Heart right ventricle (tissue), 16 donors: ENCODE measurements at regions not wholly inside any gene's neighbourhood (a gene's known extent, or its start where the extent isn't known, plus 50 kb on each side); places are given as distances from the start of the nearest gene placed in this dataset.

Experiments
- ATAC-seq, 8 donors: fragments of 200-7000 bp; cut with Tn5 transposase; one replicate each; pipeline ENCODE4 v1.9.1; 2020; ENCODE audit warnings: mild to moderate bottlenecking in 8 of 8, moderate library complexity in 8 of 8, moderate number of reproducible peaks in 1 of 8
- DNase-seq, 2 donors: peaks; one replicate each; pipeline ENCODE4 v3.0.0-alpha.2; 2020
- H3K27ac ChIP-seq, 10 donors: fragments of 200-600 bp; sonication (generic) in 2 of 10; one replicate each; pipeline versions ENCODE4 v1.5.0 to v1.8.0; 2020 to 2022; ENCODE audit warnings: mild to moderate bottlenecking in 3 of 10
- H3K27me3 ChIP-seq, 7 donors: fragments of 200-600 bp; one replicate each; pipeline ENCODE4 v1.8.0; 2021 to 2022; ENCODE audit warnings: mild to moderate bottlenecking in 2 of 7
- H3K36me3 ChIP-seq, 9 donors: fragments of 200-600 bp; sonication (generic) in 1 of 9; one replicate each; pipeline versions ENCODE4 v1.5.0 to v1.8.0; 2020 to 2022; ENCODE audit warnings: mild to moderate bottlenecking in 2 of 9
- H3K4me1 ChIP-seq, 9 donors: fragments of 200-600 bp; sonication (generic) in 1 of 9; one replicate each; pipeline versions ENCODE4 v1.5.0 to v1.8.0; 2020 to 2022; ENCODE audit warnings: mild to moderate bottlenecking in 4 of 9
- H3K4me3 ChIP-seq, 10 donors: fragments of 200-600 bp; sonication (generic) in 2 of 10; one replicate each; pipeline versions ENCODE4 v1.5.0 to v1.8.0; 2020 to 2022; ENCODE audit warnings: mild to moderate bottlenecking in 7 of 10, moderate library complexity in 2 of 10
- H3K9me3 ChIP-seq, 11 donors: fragments of 200-600 bp in 10 of 11; sonication (generic) in 2 of 11; one replicate each; pipeline versions ENCODE4 v1.5.0 to v1.8.0; 2013 to 2022; ENCODE audit warnings: mild to moderate bottlenecking in 2 of 11, control low read depth in 1 of 11, moderate library complexity in 1 of 11
- CTCF ChIP-seq, 9 donors: fragments of 200-600 bp; sonication (generic) in 2 of 9; IDR thresholded peaks; one replicate each; pipeline versions ENCODE4 v1.5.0 to v1.8.0; 2021 to 2022; ENCODE audit warnings: antibody characterized with exemption in 9 of 9, mild to moderate bottlenecking in 5 of 9, moderate library complexity in 1 of 9
- WGBS, 2 donors: extraction: QIAGEN DNeasy Blood & Tissue Kit; methylation state at CpG; one replicate each; pipeline ENCODE4 v1.1.7; 2013; ENCODE audit warnings: inconsistent platforms in 1 of 2; 5-methylcytosine and 5-hydroxymethylcytosine counted together
- intact Hi-C, 10 donors: fragments of 100-400 bp; cut with DNase I; formaldehyde crosslinking; loops; one replicate each; pipeline versions ENCODE4 v1.11.1 to v1.14.2; 2022
- donor health status: Arrhythmogenic right ventricular cardiomyopathy.
- donor health status: ischemic (EF 13 %, LVEDD 7.1; RV severe dilation, severe dysfunction).
- donor health status: healthy with polysubstance abuse.
- donor health status: DM: no; HTN: yes; CAD: no.
- donor health status: DM: no; HTN: no; CAD: no.
- donor health status: ischemic (EF 25% LVEDD 6.9; RV normal size, moderate dysfunction).
- donor health status: ischemic (EF 25% LVEDD 5.7; RV mildly dilated, moderate dysfunction).
- donor health status: healthy.
- donor health status: DM: yes; HTN: yes; CAD: no.
- donor health status: Ischemic cardiomyopathy.
- donor health status: ischemic (EF 35%, LVEDD 5.7; RV mildly dilated, moderate dysfunction).
- donor health status: nonischemic (EF 11% LVEDD 7.7; RV severe dilation, severe dysfunction).
- donor health status: DM: yes; HTN: yes; CAD: no.
- donor health status: PGD.
- donor health status: ischemic (EF 29% LVEDD 5.4; RV normal size, mild dysfunction).
- donor health status: nonischemic (EF 23%, LVEDD 6.1; RV moderate dilation, normal function).

GRCh38 chr4:19329631-19330030, 922.1 kb upstream of the SLIT2 start:
- no peak for DNase-seq
- H3K27me3 ChIP-seq = no peaks in the 10 kb centered on the region
- intact Hi-C loops = no loop called here
- no peak for TF ChIP-seq CTCF (IDR thresholded peaks at IDR 0.05)
- H3K36me3 ChIP-seq = no peaks in the 10 kb centered on the region
- no peak overlapping the region for H3K4me3 ChIP-seq
- no peak overlapping the region for H3K27ac ChIP-seq
- ATAC-seq = no peak
- WGBS, 2 donors = 52 to 63% methylated on average over 1 of the region's 1 CpG
- peaks cover 0 to 10% (median 0%) of the 10 kb centered on the region in 11 donors for H3K9me3 ChIP-seq
- H3K4me1 ChIP-seq = no peaks in the 10 kb centered on the region

- H3K9me3 ChIP-seq = peaks cover 0 to 6% (median 0%) of the 10 kb centered on the region in 11 donors
- H3K36me3 ChIP-seq = no peaks in the 10 kb centered on the region
- H3K4me3 ChIP-seq = no peak overlapping the region
- no peak for TF ChIP-seq CTCF (IDR thresholded peaks at IDR 0.05)
- no peaks in the 10 kb centered on the region for H3K4me1 ChIP-seq
- WGBS, 2 donors = 58 to 68% methylated on average over 4 of the region's 4 CpGs
- no peak for DNase-seq
- ATAC-seq = no peak
- intact Hi-C loops = no loop called here
- H3K27ac ChIP-seq = no peak overlapping the region
- H3K27me3 ChIP-seq = no peaks in the 10 kb centered on the region
Measured at GRCh38 chr4:19329077-19329476, 922.6 kb upstream of the SLIT2 start.

GRCh38 chr4:19327364-19327763, 924.3 kb upstream of the SLIT2 start:
- DNase-seq (no peak), ATAC-seq (no peak)
- 83 to 86% methylated on average over 1 of the region's 1 CpG for WGBS, 2 donors
- H3K4me3 ChIP-seq = no peak overlapping the region
- no peaks in the 10 kb centered on the region for H3K9me3 ChIP-seq
- no peaks in the 10 kb centered on the region for H3K27me3 ChIP-seq
- H3K4me1 ChIP-seq = no peaks in the 10 kb centered on the region
- TF ChIP-seq CTCF (IDR thresholded peaks at IDR 0.05) = no peak
- no peak overlapping the region for H3K27ac ChIP-seq
- no peaks in the 10 kb centered on the region for H3K36me3 ChIP-seq
- intact Hi-C loops = no loop called here

- no peak for ATAC-seq
- DNase-seq = no peak
- intact Hi-C loops = no loop called here
Measured at GRCh38 chr4:19324184-19324583, 927.5 kb upstream of the SLIT2 start.

More at GRCh38 chr4:19324184-19324583, 927.5 kb upstream of the SLIT2 start:
- Histone ChIP-seq H3K9me3 (no peaks in the 10 kb centered on the region), H3K27me3 (no peaks in the 10 kb centered on the region), H3K4me1 (no peaks in the 10 kb centered on the region), H3K27ac (no peak overlapping the region), H3K4me3 (no peak overlapping the region), H3K36me3 (no peaks in the 10 kb centered on the region)
- no peak for TF ChIP-seq CTCF (IDR thresholded peaks at IDR 0.05)
